Stimulated activated naive CD8-positive, alpha-beta T cell treated with anti-CD3 and anti-CD28 coated beads, Interleukin-15, Interleukin-2, amounts not matched to agents 100 ng/mL and 50 ng/mL, for 24 hours (primary cell): ENCODE measurements at regions not wholly inside any gene's neighbourhood (a gene's known extent, or its start where the extent isn't known, plus 50 kb on each side); places are given as distances from the start of the nearest gene placed in this dataset.

Experiments used
- H3K27ac Mint-ChIP-seq: one replicate; pipeline ENCODE4 v1.8.0; 2021; ENCODE audit warnings: mild to moderate bottlenecking, mixed read lengths
- H3K27me3 Mint-ChIP-seq: one replicate; pipeline ENCODE4 v1.8.0; 2021; ENCODE audit warnings: mixed read lengths
- H3K36me3 Mint-ChIP-seq: one replicate; pipeline ENCODE4 v1.8.0; 2021; ENCODE audit warnings: low read depth, mixed read lengths
- H3K4me1 Mint-ChIP-seq: one replicate; pipeline ENCODE4 v1.8.0; 2021; ENCODE audit warnings: low read depth, mixed read lengths
- H3K4me3 Mint-ChIP-seq: one replicate; pipeline ENCODE4 v1.8.0; 2021; ENCODE audit warnings: mild to moderate bottlenecking, mixed read lengths
- H3K9me3 Mint-ChIP-seq: one replicate; pipeline ENCODE4 v1.8.0; 2021; ENCODE audit warnings: mixed read lengths

DNA sequence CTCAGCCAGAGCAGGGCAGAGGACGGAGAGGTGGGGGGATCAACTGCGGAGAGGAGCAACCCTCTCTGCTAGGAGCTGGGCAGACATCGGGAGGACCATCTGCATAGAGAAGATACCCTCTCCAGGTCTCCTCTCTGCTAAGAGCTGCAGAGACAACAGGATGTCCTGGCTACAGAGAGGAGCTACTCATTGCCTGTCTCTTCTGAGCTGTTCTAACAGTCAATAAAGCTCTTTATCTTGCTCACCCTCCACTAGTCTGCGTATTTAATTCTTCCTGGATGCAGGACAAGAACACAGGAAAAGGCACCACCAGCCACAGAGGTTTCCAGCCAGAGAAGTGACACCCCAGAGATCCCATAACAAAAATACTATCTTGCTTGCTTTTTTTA, 871.1 kb upstream of the GJE1 start:
- Mint-ChIP-seq H3K9me3 (no peaks in the 10 kb centered on the region), H3K36me3 (no peaks in the 10 kb centered on the region), H3K27me3 (no peaks in the 10 kb centered on the region), H3K4me3 (no peak overlapping the region), H3K4me1 (no peaks in the 10 kb centered on the region), H3K27ac (no peak overlapping the region)

DNA sequence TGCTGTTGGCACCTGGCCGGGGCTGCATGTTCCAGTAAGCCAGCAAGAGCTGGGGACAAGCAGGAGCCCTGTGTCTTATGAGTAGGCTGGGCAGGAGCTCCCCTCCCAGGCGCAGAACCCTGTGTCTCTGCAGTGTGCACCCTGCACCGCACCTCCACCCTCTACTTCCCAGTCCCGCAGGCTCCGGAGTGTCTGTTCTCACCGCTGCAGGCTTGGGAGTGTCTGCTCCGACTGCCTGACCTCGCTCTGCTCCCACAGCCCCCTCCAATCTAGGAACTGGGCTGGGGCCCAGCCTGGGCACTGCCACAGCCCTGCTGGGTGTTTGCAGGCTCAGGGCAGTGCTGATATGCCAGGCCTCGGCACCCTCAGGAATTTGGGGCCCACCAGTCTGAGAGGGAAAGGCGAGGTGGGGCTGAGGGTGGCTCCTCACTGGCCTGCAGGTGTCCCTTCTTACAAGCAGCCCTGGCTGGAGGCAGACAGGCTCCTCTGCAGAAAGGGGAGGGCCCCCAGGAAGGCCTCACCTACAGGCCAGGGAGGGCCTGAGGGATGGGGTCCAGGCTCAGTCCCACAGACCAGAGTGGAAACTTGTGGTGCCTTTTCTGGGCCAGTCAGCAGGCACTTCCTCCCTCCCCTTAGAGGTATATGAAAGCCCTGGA, 871.6 kb upstream of the GJE1 start:
- no peaks in the 10 kb centered on the region for H3K36me3 Mint-ChIP-seq
- no peaks in the 10 kb centered on the region for H3K4me1 Mint-ChIP-seq
- no peaks in the 10 kb centered on the region for H3K27me3 Mint-ChIP-seq

DNA sequence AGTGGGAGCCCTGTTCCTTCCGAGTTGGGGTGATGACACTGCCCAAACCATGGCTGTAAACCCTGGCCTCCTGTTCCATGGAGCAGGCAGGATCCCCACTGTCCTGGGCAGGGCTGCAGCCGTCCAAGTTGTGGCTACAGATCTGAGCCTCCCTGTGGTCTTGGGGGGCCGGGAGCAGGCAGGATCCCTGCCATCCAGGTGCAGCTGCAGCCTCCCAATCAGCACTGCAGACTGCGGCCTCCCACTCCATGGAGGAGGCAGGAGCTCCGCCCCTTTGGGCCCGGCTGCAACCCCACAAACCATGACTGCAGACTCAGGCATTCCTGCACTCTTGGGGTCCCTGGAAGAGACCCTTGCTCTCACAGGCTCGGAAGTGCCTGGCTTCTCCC, 872.1 kb upstream of the GJE1 start:
- Mint-ChIP-seq H3K36me3 (no peaks in the 10 kb centered on the region), H3K4me3 (no peak overlapping the region), H3K9me3 (no peaks in the 10 kb centered on the region), H3K27me3 (no peaks in the 10 kb centered on the region), H3K27ac (no peak overlapping the region), H3K4me1 (no peaks in the 10 kb centered on the region)

More for the DNA sequence above, 871.6 kb upstream of the GJE1 start:
- no peak overlapping the region for H3K27ac Mint-ChIP-seq
- H3K9me3 Mint-ChIP-seq: no peaks in the 10 kb centered on the region
- no peak overlapping the region for H3K4me3 Mint-ChIP-seq

DNA sequence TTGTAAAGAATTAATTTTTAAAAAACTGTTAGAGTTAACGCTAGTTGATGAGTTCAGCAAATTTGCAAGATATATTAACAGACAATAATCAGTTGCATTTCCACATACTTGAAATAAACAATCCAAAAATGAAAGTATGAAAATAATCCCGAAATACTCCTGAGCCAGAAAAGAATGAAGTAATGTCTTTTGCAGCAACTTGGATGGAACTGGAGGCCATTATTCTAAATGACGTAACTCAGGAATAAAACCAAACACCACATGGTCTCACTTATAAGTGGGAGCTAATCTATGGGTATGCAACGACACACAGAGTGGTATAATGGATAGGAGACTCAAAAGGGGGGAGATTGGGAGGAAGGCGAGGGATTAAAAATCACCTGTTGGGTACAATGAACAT, 872.9 kb upstream of the GJE1 start:
- Mint-ChIP-seq H3K27ac (no peak overlapping the region), H3K4me1 (no peaks in the 10 kb centered on the region), H3K36me3 (no peaks in the 10 kb centered on the region), H3K27me3 (no peaks in the 10 kb centered on the region), H3K9me3 (no peaks in the 10 kb centered on the region), H3K4me3 (no peak overlapping the region)

DNA sequence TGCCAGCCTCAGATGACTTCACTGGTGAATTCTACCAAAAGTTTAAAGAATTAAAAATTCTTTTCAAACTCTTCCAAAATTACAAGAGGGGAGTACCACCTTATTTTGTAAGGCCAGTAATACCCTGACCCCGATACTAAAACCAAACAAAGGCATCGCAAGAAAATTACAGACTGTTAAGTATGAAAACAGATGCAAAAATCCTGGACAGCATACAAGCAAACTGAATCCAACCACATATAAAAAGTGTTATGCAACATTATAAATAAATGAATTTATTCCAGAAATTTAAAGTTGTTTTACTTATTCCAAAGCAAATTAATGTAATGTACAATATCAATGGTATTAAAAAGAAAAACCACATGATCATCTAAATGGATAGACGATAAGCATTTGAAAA, 873.6 kb upstream of the GJE1 start:
- Mint-ChIP-seq H3K4me1 (no peaks in the 10 kb centered on the region), H3K4me3 (no peak overlapping the region), H3K9me3 (no peaks in the 10 kb centered on the region), H3K36me3 (no peaks in the 10 kb centered on the region), H3K27ac (no peak overlapping the region), H3K27me3 (no peaks in the 10 kb centered on the region)

DNA sequence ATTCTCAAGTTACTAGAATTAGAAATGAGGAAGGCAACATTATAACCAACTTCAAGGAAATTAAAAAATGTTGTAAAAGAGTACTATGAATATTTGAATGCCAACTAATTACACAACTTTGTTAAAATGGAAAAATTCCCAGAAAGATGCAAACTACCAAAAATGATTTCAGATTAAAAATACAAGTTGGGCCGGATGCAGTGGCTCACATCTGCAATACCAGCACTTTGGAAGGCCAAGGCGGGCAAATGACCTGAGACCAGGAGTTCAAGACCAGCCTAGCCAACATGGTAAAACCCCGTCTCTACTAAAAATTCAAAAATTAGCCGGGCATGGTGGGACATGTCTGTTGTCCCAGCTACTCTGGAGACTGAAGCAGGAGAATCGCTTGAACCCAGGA, 874.2 kb upstream of the GJE1 start:
- H3K27me3 Mint-ChIP-seq: no peaks in the 10 kb centered on the region
- H3K27ac Mint-ChIP-seq: no peak overlapping the region
- no peaks in the 10 kb centered on the region for H3K9me3 Mint-ChIP-seq
- no peaks in the 10 kb centered on the region for H3K4me1 Mint-ChIP-seq
- no peaks in the 10 kb centered on the region for H3K36me3 Mint-ChIP-seq
- no peak overlapping the region for H3K4me3 Mint-ChIP-seq

DNA sequence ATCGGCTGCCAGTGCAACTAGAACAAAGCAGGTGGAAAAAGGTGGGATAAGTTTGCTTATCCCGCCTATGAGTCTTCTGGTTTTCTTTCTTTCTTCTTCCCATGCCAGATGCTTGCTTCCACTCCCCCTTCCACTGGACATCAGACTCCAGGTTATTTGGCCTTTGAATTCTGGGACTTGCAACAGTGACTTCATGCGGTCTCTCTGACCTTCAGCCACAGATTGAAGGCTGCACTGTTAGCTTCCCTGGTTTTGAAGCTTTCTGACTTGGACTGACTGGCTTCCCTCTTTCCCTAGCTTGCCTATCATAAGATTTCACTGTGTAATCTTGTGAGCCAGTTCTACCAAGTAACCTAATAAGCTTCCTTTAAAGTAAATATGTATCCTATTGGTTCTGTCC, 878.4 kb upstream of the GJE1 start:
- H3K36me3 Mint-ChIP-seq: no peaks in the 10 kb centered on the region
- H3K27ac Mint-ChIP-seq: no peak overlapping the region
- no peaks in the 10 kb centered on the region for H3K27me3 Mint-ChIP-seq
- no peaks in the 10 kb centered on the region for H3K9me3 Mint-ChIP-seq
- H3K4me1 Mint-ChIP-seq: no peaks in the 10 kb centered on the region
- H3K4me3 Mint-ChIP-seq: no peak overlapping the region

DNA sequence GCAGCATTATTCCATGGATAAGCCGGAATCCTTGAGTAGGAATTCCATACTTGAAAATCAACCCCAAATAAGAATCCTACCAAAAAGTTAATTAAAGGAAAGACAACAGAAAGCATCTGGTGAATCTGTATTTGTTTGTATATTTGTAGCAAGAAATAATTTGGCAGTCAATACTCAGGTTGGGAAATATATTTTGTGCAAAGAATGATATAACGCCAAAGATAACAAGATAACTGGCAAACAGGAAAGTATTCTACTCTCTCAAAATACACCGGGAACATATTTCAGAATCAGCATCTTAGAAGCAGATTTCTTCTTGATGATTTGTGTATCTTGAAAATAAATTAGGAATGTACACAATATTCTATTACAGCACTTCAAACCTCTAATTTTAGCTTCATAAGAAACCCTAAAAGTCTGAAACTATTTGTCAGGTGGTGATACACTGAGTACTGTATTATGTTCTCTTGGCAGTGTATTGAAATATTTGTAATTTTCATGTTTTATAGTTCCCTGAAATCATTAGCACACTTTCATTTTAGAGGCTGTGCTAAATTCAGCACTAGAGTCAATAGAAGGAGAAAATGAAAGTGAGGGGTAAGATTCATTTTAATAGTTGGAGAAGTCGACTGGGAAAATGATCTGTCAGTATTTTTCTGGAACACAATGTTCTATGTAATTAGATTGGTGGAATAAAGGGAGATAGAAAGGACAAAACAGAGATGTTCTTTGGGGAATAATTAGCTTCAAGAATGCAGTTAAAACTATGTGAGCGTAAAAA, 879.7 kb upstream of the GJE1 start:
- no peak overlapping the region for H3K27ac Mint-ChIP-seq
- no peaks in the 10 kb centered on the region for H3K4me1 Mint-ChIP-seq
- no peaks in the 10 kb centered on the region for H3K9me3 Mint-ChIP-seq
- no peaks in the 10 kb centered on the region for H3K27me3 Mint-ChIP-seq
- no peaks in the 10 kb centered on the region for H3K36me3 Mint-ChIP-seq
- no peak overlapping the region for H3K4me3 Mint-ChIP-seq

DNA sequence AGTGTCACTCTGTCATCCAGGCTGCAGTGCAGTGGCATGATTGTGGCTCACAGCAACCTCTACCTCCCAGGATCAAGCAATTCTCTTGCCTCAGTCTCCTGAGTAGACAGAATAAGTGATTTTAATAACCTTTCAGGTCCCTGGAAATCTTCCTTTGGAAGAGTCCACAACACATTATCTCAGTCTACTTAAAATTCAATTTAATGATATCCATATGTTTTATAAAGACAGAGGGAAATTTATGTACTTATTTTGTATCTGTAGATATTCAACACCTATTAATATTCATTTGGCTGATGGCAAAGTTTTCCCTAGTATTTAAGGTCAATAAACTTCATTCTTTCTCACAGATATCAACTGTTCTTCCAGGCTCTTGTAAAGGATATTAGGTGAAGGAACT, 881.4 kb upstream of the GJE1 start:
- no peaks in the 10 kb centered on the region for H3K4me1 Mint-ChIP-seq
- no peaks in the 10 kb centered on the region for H3K36me3 Mint-ChIP-seq
- H3K9me3 Mint-ChIP-seq: no peaks in the 10 kb centered on the region
- H3K27ac Mint-ChIP-seq: no peak overlapping the region
- H3K4me3 Mint-ChIP-seq: no peak overlapping the region
- no peaks in the 10 kb centered on the region for H3K27me3 Mint-ChIP-seq

DNA sequence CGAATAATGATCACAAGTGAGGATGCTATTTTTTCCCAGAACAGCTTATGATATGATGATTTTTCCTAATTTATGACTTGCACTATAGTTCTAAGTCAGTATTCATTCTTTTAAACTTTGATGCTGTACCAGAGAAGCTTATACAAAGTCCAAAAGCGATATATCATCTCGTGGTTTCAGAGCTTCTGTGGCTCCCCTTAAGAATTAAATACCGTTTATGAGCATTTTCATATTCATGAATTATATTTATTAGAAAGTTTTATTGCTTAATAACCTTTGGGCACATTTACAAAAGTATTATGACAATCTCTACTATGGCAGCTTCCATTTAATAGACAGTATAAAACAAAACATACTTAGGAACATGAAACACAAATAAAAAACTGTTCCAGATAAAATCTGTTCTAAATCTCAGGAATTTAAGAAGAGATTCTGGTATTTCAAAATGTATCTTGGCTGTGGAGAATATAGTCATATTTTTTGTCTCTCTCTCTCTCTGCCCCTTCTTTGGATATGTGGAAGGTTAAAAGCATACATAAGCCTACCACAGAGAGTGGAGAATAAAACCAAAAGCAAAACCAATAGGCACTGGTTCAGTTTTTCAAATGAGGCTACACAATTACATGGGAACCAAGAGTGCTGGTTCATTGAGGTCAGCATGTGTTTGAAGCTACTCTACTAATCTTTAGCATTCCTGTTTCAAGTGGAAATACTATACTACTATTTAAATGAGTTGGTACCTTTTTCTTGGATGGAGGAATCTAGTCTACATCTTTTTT, 884.5 kb upstream of the GJE1 start:
- no peak overlapping the region for H3K27ac Mint-ChIP-seq
- no peaks in the 10 kb centered on the region for H3K4me1 Mint-ChIP-seq
- H3K4me3 Mint-ChIP-seq: no peak overlapping the region
- H3K9me3 Mint-ChIP-seq: no peaks in the 10 kb centered on the region
- no peaks in the 10 kb centered on the region for H3K36me3 Mint-ChIP-seq
- H3K27me3 Mint-ChIP-seq: no peaks in the 10 kb centered on the region

DNA sequence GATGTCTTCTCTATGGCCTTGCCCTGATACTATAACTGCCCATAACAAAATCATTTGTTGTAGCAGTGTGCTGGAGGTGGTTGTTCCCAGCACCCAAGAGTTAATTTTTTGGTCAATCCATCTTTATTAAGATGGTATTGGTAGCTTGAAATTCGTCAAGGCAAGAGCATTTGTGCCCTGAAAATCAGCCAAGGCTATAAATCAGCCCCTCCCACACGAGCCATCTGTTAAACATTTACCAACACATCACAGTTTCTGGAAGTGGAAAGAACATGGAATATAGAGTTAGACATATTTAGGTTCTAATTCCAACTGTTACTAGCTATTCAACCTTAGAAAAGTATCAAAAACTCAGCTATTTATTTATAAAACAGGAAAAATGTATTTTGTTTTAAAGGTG, 888.4 kb upstream of the GJE1 start:
- Mint-ChIP-seq H3K36me3 (no peaks in the 10 kb centered on the region), H3K4me3 (no peak overlapping the region), H3K27me3 (no peaks in the 10 kb centered on the region), H3K4me1 (no peaks in the 10 kb centered on the region), H3K27ac (no peak overlapping the region), H3K9me3 (no peaks in the 10 kb centered on the region)

DNA sequence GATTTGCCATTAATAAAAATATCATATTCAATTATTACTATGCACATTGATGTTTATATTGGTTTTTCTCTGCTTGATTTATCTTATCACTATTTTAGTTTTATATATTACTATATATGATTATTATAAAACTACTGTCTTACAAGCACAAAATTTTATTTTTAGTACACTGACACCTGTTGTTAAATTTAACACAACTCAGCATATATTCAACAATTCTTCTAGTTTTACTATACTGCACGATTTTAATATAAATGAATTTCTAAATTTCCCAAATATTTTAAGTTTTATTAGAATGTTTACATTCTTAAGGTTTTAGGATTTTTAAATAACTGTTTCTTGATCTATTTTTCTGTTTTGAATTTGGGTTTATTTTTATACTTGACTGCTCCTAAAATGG, 889.8 kb upstream of the GJE1 start:
- Mint-ChIP-seq H3K4me3 (no peak overlapping the region), H3K36me3 (no peaks in the 10 kb centered on the region), H3K27ac (no peak overlapping the region)

DNA sequence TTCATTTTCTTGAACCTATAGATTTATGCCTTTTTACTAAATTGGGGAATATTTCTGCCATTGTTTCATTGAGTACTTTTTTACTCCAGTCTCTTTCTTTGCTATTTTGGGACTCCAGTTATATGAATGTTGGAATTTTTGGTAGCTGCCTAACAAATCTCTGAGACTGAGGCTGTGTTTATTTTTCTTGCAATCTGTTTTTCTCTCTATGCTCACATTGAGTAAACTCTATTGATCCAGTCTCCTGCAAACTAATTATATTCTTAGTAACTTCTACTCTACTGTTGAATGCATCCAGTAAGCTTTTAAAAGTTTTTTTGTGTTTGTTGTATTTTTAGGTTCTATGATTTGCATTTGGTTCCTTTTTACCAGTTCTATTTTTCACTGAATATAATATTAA, 903.4 kb upstream of the GJE1 start:
- no peaks in the 10 kb centered on the region for H3K36me3 Mint-ChIP-seq
- no peak overlapping the region for H3K4me3 Mint-ChIP-seq
- no peaks in the 10 kb centered on the region for H3K27me3 Mint-ChIP-seq
- no peak overlapping the region for H3K27ac Mint-ChIP-seq
- peaks cover 5% of the 10 kb centered on the region for H3K9me3 Mint-ChIP-seq
- H3K4me1 Mint-ChIP-seq: no peaks in the 10 kb centered on the region

More for the DNA sequence above, 889.8 kb upstream of the GJE1 start:
- H3K27me3 Mint-ChIP-seq: no peaks in the 10 kb centered on the region
- no peaks in the 10 kb centered on the region for H3K9me3 Mint-ChIP-seq
- H3K4me1 Mint-ChIP-seq: no peaks in the 10 kb centered on the region

DNA sequence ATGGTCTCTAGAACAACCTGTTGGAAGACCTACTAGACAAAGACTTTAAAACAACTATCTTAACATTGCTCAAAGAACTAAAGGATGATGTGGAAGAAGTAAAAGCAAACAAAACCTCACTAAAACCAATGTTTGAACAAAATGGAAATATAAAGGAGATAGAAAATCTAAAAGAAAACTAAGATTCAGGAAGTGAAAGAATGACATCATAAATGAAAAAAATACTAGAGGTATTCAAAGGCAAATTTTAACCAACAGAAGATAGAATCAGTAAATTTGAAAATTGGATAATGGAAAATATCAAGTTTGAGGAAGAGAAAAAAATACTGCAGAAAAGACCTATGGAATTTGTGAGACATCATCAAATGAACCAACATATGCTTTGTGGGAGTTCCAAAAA, 914.1 kb upstream of the GJE1 start:
- Mint-ChIP-seq H3K27me3 (no peaks in the 10 kb centered on the region), H3K27ac (no peak overlapping the region), H3K36me3 (no peaks in the 10 kb centered on the region), H3K4me3 (no peak overlapping the region), H3K4me1 (no peaks in the 10 kb centered on the region), H3K9me3 (peaks cover 11% of the 10 kb centered on the region)

DNA sequence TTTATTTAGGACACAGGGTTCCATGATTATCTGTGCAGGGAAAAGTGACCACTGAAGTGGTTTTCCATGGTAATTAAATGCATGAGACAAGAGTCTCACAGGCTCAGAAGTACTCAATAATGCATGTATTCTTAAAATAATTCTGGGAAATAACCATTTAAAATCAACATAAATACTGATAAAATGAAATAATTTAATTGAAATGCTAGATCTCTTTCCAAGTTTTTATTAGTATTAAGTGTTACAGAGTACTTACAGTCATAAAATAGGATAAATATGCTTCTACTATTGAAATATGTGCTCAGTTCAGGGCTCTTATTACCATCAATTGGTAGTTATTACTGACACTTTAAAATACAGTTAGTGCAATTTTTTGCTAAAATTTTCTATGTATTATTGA, 916.0 kb upstream of the GJE1 start:
- no peaks in the 10 kb centered on the region for H3K27me3 Mint-ChIP-seq
- H3K4me3 Mint-ChIP-seq: no peak overlapping the region
- no peak overlapping the region for H3K27ac Mint-ChIP-seq
- H3K9me3 Mint-ChIP-seq: peaks cover 7% of the 10 kb centered on the region
- H3K4me1 Mint-ChIP-seq: no peaks in the 10 kb centered on the region
- no peaks in the 10 kb centered on the region for H3K36me3 Mint-ChIP-seq
